GM12875 (cell line): ENCODE measurements at regions not wholly inside any gene's neighbourhood (a gene's known extent, or its start where the extent isn't known, plus 50 kb on each side); places are given as distances from the start of the nearest gene placed in this dataset.
A peak's percentile ranks its signal among the peaks of the same experiment; 100 is the strongest.

ENCODE experiments used
- H3K4me3 ChIP-seq: one replicate; pipeline ENCODE4 v1.5.1; 2011; ENCODE audit warnings: low read depth, low read length, control low read depth
- CTCF ChIP-seq: IDR thresholded peaks from 2 replicates; pipeline ENCODE4 v1.5.1; 2011; ENCODE audit warnings: low read depth, mild to moderate bottlenecking, control low read depth, inconsistent platforms, low read length, moderate library complexity, borderline replicate concordance; ENCODE audit not compliant: insufficient read depth

- no peak overlapping the region for H3K4me3 ChIP-seq
- no peak for TF ChIP-seq CTCF
Observed at GRCh38 chr14:22472466-22472865, 116.6 kb downstream of the DAD1 start.

- no peak overlapping the region for H3K4me3 ChIP-seq
- peak; percentile 77 for TF ChIP-seq CTCF
Observed at GRCh38 chr14:22471545-22472121, 117.4 kb downstream of the DAD1 start.

GRCh38 chr14:22469538-22470303 is 119.3 kb downstream of the DAD1 start:
- no peak overlapping the region for H3K4me3 ChIP-seq
- no peak for TF ChIP-seq CTCF

GRCh38 chr14:22468830-22469229 is 120.2 kb downstream of the DAD1 start:
- no peak overlapping the region for H3K4me3 ChIP-seq
- no peak for TF ChIP-seq CTCF

- TF ChIP-seq CTCF = no peak
- H3K4me3 ChIP-seq = no peak overlapping the region
Observed at GRCh38 chr14:22466491-22466890, 122.5 kb downstream of the DAD1 start.

- H3K4me3 ChIP-seq = no peak overlapping the region
- no peak for TF ChIP-seq CTCF
Observed at GRCh38 chr14:22465201-22465840, 123.7 kb downstream of the DAD1 start.
